ENCODE measurements at regions not wholly inside any gene's neighbourhood (a gene's known extent, or its start where the extent isn't known, plus 50 kb on each side); places are given as distances from the start of the nearest gene placed in this dataset.

GRCh38 chr7:125481323-125481722, 551.7 kb upstream of the POT1 start:
- no peak for TF ChIP-seq CTCF (IDR thresholded peaks at IDR 0.05)
- TF ChIP-seq POLR2AphosphoS5 (IDR thresholded peaks at IDR 0.05), result no peak
- TF ChIP-seq EP300 (IDR thresholded peaks at IDR 0.05), result no peak
- TF ChIP-seq POLR2A (IDR thresholded peaks at IDR 0.05), result no peak
